ENCODE measurements at regions not wholly inside any gene's neighbourhood (a gene's known extent, or its start where the extent isn't known, plus 50 kb on each side); places are given as distances from the start of the nearest gene placed in this dataset.

GRCh38 chr21:20443558-20444155 is 554.6 kb upstream of the NCAM2 start:
- Histone ChIP-seq H3K4me1 (replicated peaks in 1 of 2; ENCODE audit: control insufficient read depth in 2 of 2, insufficient read depth in 2 of 2, low read length in 2 of 2) (no peaks in the 10 kb centered on the region), H3K36me3 (ENCODE audit: control insufficient read depth, insufficient read depth, low read length) (no peaks in the 10 kb centered on the region), H4K20me1 (replicated peaks; ENCODE audit: control insufficient read depth, insufficient read depth, low read length) (no peaks in the 10 kb centered on the region), H3K4me2 (ENCODE audit: insufficient read depth, low read length) (no peak overlapping the region), H3K4me3 (no peak overlapping the region), H3K27me3 (ENCODE audit: control insufficient read depth in 2 of 2, insufficient read depth in 2 of 2, low read length in 2 of 2) (no peaks in the 10 kb centered on the region), H3K9ac (ENCODE audit: insufficient read depth in 1 of 2, low read depth in 2 of 2, low read length in 2 of 2) (no peak overlapping the region), H2AFZ (ENCODE audit: low read depth, low read length) (no peak overlapping the region), H3K79me2 (ENCODE audit: control insufficient read depth, insufficient read depth, low read length) (no peaks in the 10 kb centered on the region), H3K27ac (ENCODE audit: extremely low read depth, low read depth, low read length) (no peak overlapping the region), H3K9me3 (replicated peaks; ENCODE audit: control insufficient read depth, insufficient read depth, low read depth, low read length) (no peaks in the 10 kb centered on the region), H3K9me1 (ENCODE audit: control insufficient read depth, insufficient read depth, low read length) (no peaks in the 10 kb centered on the region)
- FAIRE-seq: peak; percentile 68
- TF ChIP-seq SMC3 (conservative IDR thresholded peaks at IDR 0.05; ENCODE audit: insufficient read depth, low read depth, low read length) (peak; percentile 60), HDAC1 (IDR thresholded peaks at IDR 0.05) (no peak), CTCF (IDR thresholded peaks at IDR 0.05 in 2 of 3, conservative IDR thresholded peaks at IDR 0.05 in 1 of 3; ENCODE audit: insufficient read depth in 2 of 3, low read depth in 1 of 3, low read length in 3 of 3) (peak; percentile 49 to 67 (median 62); a peak in 5 of 6 replicates), REST (IDR thresholded peaks at IDR 0.05; ENCODE audit: borderline replicate concordance) (peak; percentile 41; the same call in 1 of the 2 replicates), REST (CRISPR knock-in tag; IDR thresholded peaks at IDR 0.05; ENCODE audit: low read depth) (no peak), RAD21 (CRISPR knock-in tag; conservative IDR thresholded peaks at IDR 0.05 in 1 of 2, IDR thresholded peaks at IDR 0.05 in 1 of 2) (peak; percentile 14 to 70; a peak in 3 of 4 replicates)
- intact Hi-C loops (cut with micrococcal nuclease) (no loop called here), in situ Hi-C loops (cut with MboI) (no loop called here)
- peak; percentile 67 for ATAC-seq
- DNase-seq (ENCODE audit: extremely low read depth in 1 of 4, low spot score in 3 of 4): peak; percentile 17 to 59 (median 18)
- 4% methylated on average over 13 of the region's 13 CpGs for WGBS (ENCODE audit: insufficient coverage, low coverage, missing lambda C conversion rate)
- no TSS peak for BruUV-seq (replicated peaks)
- POLR2A ChIA-PET: no interaction called here
- CTCF ChIA-PET (ENCODE audit: low intra/inter-chr PET ratio): interaction anchor here (0.6 kb wide), 1 partner anchor 15 kb away, joined by 3 read pairs; no protein-coding TSS in a partner anchor

Measured in K562 (cell line).